NCI-H2081 treated with DMSO at 0.1 percent for 48 hours (cell line): ENCODE measurements at regions not wholly inside any gene's neighbourhood (a gene's known extent, or its start where the extent isn't known, plus 50 kb on each side); places are given as distances from the start of the nearest gene placed in this dataset.

Source experiments
- DNase-seq: peaks from one replicate; lab custom pipeline; 2025; lab: John Stamatoyannopoulos, UW

- DNase-seq = no peak
These were observed 915.4 kb upstream of the TMEM132C start for GRCh38 chr12:127351481-127352010.

GRCh38 chr12:127355061-127355841 lies 911.7 kb upstream of the TMEM132C start:
- no peak for DNase-seq

GRCh38 chr12:127358888-127359287 lies 908.1 kb upstream of the TMEM132C start:
- DNase-seq = no peak

- no peak for DNase-seq
These were observed 906.4 kb upstream of the TMEM132C start for GRCh38 chr12:127360580-127360979.

- no peak for DNase-seq
These were observed 904.8 kb upstream of the TMEM132C start for GRCh38 chr12:127362121-127362520.

GRCh38 chr12:127363392-127363791 lies 903.6 kb upstream of the TMEM132C start:
- no peak for DNase-seq

- DNase-seq = no peak
These were observed 893.4 kb upstream of the TMEM132C start for GRCh38 chr12:127373559-127373958.

- DNase-seq = no peak
These were observed 892.5 kb upstream of the TMEM132C start for GRCh38 chr12:127374447-127374846.

- DNase-seq = peak; percentile 23
These were observed 885.8 kb upstream of the TMEM132C start for GRCh38 chr12:127381043-127381668.

GRCh38 chr12:127381681-127382080 lies 885.3 kb upstream of the TMEM132C start:
- DNase-seq = no peak

GRCh38 chr12:127383281-127383680 lies 883.7 kb upstream of the TMEM132C start:
- DNase-seq = no peak

GRCh38 chr12:127386723-127387122 lies 880.2 kb upstream of the TMEM132C start:
- no peak for DNase-seq

GRCh38 chr12:127388985-127389384 lies 878.0 kb upstream of the TMEM132C start:
- no peak for DNase-seq

- no peak for DNase-seq
These were observed 877.0 kb upstream of the TMEM132C start for GRCh38 chr12:127389923-127390322.

GRCh38 chr12:127393465-127393864 lies 873.5 kb upstream of the TMEM132C start:
- DNase-seq = no peak

- DNase-seq = no peak
These were observed 873.1 kb upstream of the TMEM132C start for GRCh38 chr12:127393896-127394295.

GRCh38 chr12:127396734-127397133 lies 870.2 kb upstream of the TMEM132C start:
- no peak for DNase-seq

- no peak for DNase-seq
These were observed 868.8 kb upstream of the TMEM132C start for GRCh38 chr12:127398016-127398710.

GRCh38 chr12:127399451-127399850 lies 867.5 kb upstream of the TMEM132C start:
- no peak for DNase-seq

GRCh38 chr12:127400221-127400620 lies 866.7 kb upstream of the TMEM132C start:
- DNase-seq = no peak

- DNase-seq = no peak
These were observed 866.0 kb upstream of the TMEM132C start for GRCh38 chr12:127401005-127401404.

- DNase-seq = no peak
These were observed 865.4 kb upstream of the TMEM132C start for GRCh38 chr12:127401536-127401935.
